ENCODE measurements at regions not wholly inside any gene's neighbourhood (a gene's known extent, or its start where the extent isn't known, plus 50 kb on each side); places are given as distances from the start of the nearest gene placed in this dataset.
"Not testable (repeated sequence)": the region's sequence is repeated elsewhere in the genome, so short reads cannot be mapped to it uniquely, and the experiment has no call there.

- not testable (repeated sequence) for TF ChIP-seq CTCF, POLR2A (IDR thresholded peaks at IDR 0.05)
These were observed 181.1 kb upstream of the ZNF469 start for GRCh38 chr16:88201611-88202010.

Measured in adrenal gland (tissue), 5 donors.